DMS53 (cell line): ENCODE measurements at regions not wholly inside any gene's neighbourhood (a gene's known extent, or its start where the extent isn't known, plus 50 kb on each side); places are given as distances from the start of the nearest gene placed in this dataset.
"Not testable (repeated sequence)": the region's sequence is repeated elsewhere in the genome, so short reads cannot be mapped to it uniquely, and the experiment has no call there.

ENCODE experiments used
- DNase-seq: peaks from one replicate; lab custom pipeline; 2025; lab: John Stamatoyannopoulos, UW

GRCh38 chr1:120465900-120466299 lies 51.1 kb downstream of the NBPF8 start:
- DNase-seq: not testable (repeated sequence)

- DNase-seq: not testable (repeated sequence)
Measured at GRCh38 chr1:120477663-120478062, 62.8 kb downstream of the NBPF8 start.

- not testable (repeated sequence) for DNase-seq
Measured at GRCh38 chr1:120478400-120478799, 63.6 kb downstream of the NBPF8 start.

- not testable (repeated sequence) for DNase-seq
Measured at GRCh38 chr1:120487542-120487941, 72.7 kb downstream of the NBPF8 start.

DNA sequence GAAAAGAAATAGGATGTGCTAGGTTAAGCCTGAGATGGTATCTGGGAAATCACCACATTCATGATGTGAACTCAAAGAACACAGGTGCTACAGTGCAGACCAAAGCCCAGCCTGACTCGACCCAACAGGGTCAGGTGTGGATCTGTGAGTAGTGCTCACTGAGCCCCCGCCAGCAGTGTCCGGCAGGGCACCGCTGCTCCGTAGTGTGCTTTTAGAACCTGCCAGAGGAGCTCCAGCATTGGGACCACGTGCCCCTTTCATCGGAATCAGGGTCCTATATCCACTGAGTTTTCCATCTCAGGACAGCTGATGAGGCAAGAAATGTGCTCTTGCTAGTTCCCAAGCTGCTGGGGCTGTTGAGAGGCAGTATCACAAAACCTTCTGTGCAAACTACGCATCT lies 74.4 kb downstream of the NBPF8 start:
- not testable (repeated sequence) for DNase-seq

DNA sequence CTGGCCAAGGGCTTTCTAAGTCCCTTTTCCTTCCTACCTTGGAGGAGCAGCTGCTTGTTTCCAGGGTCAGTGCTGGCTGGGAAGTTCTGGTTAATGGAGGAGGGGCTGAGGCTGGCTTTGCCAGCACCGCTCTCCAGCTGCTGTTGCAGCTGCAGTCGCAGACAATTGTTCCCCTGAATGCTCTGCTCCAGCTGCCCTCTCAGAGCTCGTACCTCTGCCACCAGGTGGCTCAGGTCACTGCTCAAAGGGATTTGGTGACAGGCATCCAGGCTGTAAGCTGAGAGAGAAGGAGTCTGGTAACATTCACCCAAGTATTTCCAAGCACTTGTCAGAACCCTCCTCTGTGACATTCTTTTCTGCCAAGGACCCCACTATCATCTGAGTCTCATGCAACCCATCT lies 82.3 kb downstream of the NBPF8 start:
- DNase-seq: peak; percentile 2

DNA sequence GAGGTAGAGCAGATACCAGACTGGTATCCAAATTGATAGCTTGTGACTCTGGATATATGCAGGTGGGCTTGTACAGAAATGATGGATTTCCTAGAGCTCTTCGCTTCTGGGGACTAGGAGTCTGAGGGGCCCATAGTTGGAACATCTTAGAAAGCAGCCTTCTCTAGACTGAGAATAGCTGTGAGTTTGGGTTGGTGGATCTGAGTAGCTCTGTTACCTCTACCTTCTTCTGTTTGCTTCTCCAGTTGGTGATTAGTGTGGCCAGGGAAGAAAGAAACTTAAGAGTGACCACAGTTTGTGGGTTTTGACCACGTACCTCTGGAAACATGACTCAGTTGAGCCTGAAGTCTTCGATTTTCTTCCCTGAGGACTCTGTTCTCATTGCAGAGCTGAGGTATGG lies 88.4 kb downstream of the NBPF8 start:
- not testable (repeated sequence) for DNase-seq

DNA sequence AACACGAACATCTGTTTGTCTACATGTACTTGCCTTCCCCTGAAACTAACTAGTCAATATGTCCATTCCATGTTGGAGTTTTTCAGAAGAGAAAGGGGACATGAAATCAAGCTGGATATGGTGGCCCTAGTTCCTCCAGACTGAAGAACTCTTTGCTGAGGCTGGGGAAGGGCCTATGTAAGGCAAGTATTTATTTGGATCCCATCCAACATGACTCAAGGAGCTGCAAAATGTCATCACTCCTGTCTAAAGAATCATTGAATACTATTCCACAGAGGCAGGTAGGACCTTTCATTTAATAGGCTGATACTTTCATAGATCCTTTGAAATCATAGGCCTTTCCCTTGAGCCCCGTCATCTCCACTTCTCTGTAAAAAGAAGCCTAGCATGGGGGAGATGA lies 91.5 kb downstream of the NBPF8 start:
- DNase-seq: not testable (repeated sequence)

- DNase-seq: not testable (repeated sequence)
Measured at GRCh38 chr1:120508351-120508750, 93.5 kb downstream of the NBPF8 start.

- not testable (repeated sequence) for DNase-seq
Measured at GRCh38 chr1:120509258-120509657, 94.4 kb downstream of the NBPF8 start.

DNA sequence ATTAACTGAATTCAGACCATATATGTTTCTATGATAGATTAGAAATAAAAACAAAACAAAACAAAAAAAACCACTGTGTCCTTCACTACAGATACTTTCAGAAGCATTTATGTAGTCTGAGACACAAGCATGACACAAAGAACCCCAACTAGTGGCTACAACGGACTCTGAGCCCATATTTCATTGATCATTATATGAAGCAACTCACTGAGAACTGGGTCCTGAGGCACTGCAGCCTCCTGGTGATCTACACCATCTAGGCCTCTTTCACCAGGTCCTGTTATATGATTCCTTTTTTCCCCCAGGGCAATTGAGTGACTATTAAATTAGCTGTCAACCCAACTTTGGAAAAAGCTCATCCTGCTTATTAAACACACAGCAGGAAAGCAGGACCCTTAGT lies 98.3 kb downstream of the NBPF8 start:
- DNase-seq: not testable (repeated sequence)

- DNase-seq: not testable (repeated sequence)
Measured at GRCh38 chr1:120513531-120513930, 98.7 kb downstream of the NBPF8 start.

DNA sequence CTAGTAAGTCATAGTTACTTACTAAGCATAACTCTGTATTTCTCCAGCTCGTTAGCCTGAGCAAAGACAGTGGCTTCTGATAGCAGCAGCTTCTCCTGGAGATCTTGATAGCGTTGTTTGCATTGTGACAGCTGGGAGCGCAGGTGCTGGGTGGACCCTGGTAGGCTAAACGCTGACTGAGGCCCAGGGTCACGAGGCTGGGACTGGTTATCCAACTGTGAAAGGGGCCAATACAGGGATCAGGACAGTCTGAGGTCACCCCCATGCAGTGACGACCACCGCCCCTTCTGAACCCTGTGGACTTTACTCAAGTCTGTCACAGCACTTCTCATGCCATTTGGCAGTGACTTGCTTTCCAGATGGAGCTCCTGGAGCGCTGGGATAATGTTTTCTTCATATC lies 104.4 kb downstream of the NBPF8 start:
- not testable (repeated sequence) for DNase-seq

DNA sequence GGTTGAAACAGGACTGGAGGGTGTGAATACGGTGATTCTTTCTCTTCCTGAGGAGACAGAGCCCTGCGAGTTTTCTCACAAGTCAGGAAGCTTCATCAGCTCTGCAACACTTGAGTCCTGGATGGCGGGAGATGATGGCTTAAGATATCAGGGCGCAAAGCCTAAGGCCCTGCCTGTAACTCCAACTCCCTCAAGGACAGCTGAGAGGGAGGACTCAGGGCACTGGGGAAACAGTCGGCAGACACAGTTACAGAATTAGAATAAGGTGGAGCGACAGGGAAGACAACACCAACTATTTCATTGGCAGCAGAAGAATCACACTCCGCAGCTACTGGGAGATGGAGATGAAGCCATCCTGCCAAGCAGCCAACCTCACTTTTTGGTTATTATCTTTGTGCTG lies 109.6 kb downstream of the NBPF8 start:
- DNase-seq: not testable (repeated sequence)

DNA sequence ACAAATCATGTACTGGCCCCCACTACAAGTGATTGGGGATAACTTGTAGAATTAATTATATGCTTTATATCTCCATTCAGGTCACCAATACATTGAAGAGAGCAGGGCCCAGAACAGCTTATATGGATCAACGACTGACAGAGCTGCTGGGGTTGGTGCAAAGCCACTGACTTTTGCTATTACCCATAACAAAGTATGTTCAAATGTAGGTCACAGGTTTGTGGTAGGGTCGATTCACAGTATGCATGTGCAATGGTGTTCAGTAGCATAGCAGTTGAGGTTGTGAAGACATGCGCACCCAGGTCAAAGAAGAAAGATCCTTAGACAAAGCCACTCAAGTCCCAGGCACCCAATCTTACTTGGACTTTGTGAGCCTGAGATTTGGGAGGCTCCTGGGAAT lies 110.6 kb downstream of the NBPF8 start:
- DNase-seq: not testable (repeated sequence)

- not testable (repeated sequence) for DNase-seq
Measured at GRCh38 chr1:120529475-120530089, 114.7 kb downstream of the NBPF8 start.

DNA sequence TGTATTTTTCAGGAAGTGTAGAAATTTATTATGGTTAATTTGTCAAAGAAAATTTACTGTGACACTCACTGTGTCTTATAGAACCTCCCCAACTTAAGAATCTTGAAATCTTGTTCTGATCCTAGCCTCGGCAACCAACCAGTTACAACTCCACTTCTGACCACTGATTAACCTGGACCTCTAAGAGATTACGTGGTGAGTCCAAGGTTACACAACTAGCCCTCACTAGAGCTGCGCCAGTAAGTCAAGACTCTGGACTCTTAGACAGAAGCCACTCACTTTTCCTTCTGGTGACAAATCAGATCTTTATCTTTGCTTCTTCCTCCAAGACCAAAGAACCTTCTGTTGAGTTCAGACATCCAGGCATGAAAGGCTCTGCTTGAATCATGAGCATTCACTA lies 116.6 kb downstream of the NBPF8 start:
- DNase-seq: not testable (repeated sequence)

DNA sequence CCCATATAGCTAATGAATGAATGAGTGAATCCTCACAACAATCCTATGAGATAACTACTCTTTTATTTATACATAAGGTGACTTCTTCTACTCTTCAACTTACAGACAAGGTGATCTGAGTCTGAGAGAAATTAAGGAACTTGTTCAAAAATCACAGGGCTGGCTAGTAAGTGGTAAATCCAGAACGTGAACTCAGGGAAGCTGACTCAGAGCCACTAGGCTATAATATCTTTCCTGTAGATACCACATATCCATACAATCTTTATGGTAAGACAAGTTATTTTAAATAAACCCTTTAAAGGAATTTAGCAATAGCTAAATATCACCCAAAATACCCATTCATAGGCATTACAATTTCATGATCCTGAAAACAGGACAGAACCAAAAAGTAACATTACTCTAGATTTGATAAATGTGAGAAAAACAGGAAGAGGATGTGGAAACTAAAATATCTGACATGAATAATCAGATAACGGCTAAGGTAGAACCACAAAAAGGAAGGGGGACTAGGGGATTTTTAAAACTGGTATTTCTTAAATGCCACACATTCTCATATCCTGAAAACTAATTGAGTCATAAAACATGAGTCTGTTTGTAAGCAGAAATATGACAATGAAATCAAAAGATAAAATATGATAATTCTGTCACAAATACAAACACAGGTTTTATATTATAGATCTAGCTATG lies 119.7 kb downstream of the NBPF8 start:
- not testable (repeated sequence) for DNase-seq

- not testable (repeated sequence) for DNase-seq
Measured at GRCh38 chr1:120535052-120535451, 120.2 kb downstream of the NBPF8 start.

- not testable (repeated sequence) for DNase-seq
Measured at GRCh38 chr1:120541394-120541793, 126.6 kb downstream of the NBPF8 start.

GRCh38 chr1:120542365-120542764 lies 127.5 kb downstream of the NBPF8 start:
- not testable (repeated sequence) for DNase-seq

GRCh38 chr1:120542940-120543339 lies 128.1 kb downstream of the NBPF8 start:
- not testable (repeated sequence) for DNase-seq

- DNase-seq: not testable (repeated sequence)
Measured at GRCh38 chr1:120544434-120544833, 129.6 kb downstream of the NBPF8 start.

DNA sequence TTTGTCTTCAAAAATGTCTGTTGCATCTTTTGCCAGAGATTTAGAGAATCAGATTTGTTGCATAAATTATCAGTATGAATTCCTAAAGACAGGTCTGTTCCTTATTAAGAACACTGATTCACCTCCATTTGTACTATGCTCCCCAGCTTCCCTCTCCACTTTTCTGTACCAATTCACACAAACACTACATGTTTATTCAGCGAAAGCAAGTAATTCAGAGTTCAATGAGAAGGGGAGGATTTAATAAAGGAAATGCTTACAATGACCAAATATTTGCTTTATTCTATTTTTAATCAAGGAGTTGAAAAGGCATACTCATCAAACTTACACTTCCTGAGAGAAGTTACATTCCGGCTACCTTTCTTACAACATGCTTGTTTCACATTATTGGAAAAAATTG lies 135.5 kb downstream of the NBPF8 start:
- DNase-seq: not testable (repeated sequence)
